CD4-positive, alpha-beta memory T cell (primary cell): ENCODE measurements at regions not wholly inside any gene's neighbourhood (a gene's known extent, or its start where the extent isn't known, plus 50 kb on each side); places are given as distances from the start of the nearest gene placed in this dataset.

Source experiments
- CTCF ChIA-PET: fragments of 350-600 bp; sonication (Branson Sonifier 250); formaldehyde crosslinking; loops from one replicate; lab custom pipeline; 2021; ENCODE audit warnings: inconsistent platforms; ENCODE audit not compliant: partially characterized antibody; lab: Charles Lee
- POLR2A ChIA-PET: fragments of 350-600 bp; sonication (Branson Sonifier 250); formaldehyde crosslinking; loops from one replicate; lab custom pipeline; 2021; ENCODE audit not compliant: partially characterized antibody; lab: Charles Lee
- DNase-seq, 5 donors: peaks; one replicate each; pipeline versions ENCODE4 v3.0.0 to v3.0.0-alpha.2; 2020 to 2022; ENCODE audit warnings: mixed read lengths in 1 of 5
- H3K27ac ChIP-seq: one replicate; pipeline ENCODE4 v1.7.0; 2013; ENCODE audit warnings: low read depth, low read length
- H3K27me3 ChIP-seq: 2 replicates; pipeline ENCODE4 v1.7.0; 2013; ENCODE audit warnings: mild to moderate bottlenecking, low read length, moderate library complexity; ENCODE audit not compliant: insufficient read depth
- H3K36me3 ChIP-seq: 2 replicates; pipeline ENCODE4 v1.7.0; 2013; ENCODE audit warnings: mild to moderate bottlenecking, low read length, moderate library complexity; ENCODE audit not compliant: insufficient read depth
- H3K4me1 ChIP-seq: 2 replicates; pipeline ENCODE4 v1.7.0; 2013; ENCODE audit warnings: mild to moderate bottlenecking, low read length, moderate library complexity; ENCODE audit not compliant: insufficient read depth
- H3K4me3 ChIP-seq, 2 donors: one replicate each; pipeline ENCODE4 v1.7.0; 2013; ENCODE audit warnings: low read length in 2 of 2, mild to moderate bottlenecking in 1 of 2
- H3K9me3 ChIP-seq, 2 donors: one replicate each; pipeline ENCODE4 v1.7.0; 2013; ENCODE audit warnings: low read length in 2 of 2, control low read depth in 1 of 2; ENCODE audit not compliant: control insufficient read depth in 1 of 2
- H3K27ac Mint-ChIP-seq, 7 donors: one replicate each; pipeline ENCODE4 v1.8.0; 2020 to 2021; ENCODE audit warnings: mixed read lengths in 7 of 7, mild to moderate bottlenecking in 6 of 7, inconsistent platforms in 3 of 7, moderate library complexity in 3 of 7
- H3K27me3 Mint-ChIP-seq, 2 donors: one replicate each; pipeline ENCODE4 v1.8.0; 2020 to 2021; ENCODE audit warnings: mixed read lengths in 2 of 2
- H3K36me3 Mint-ChIP-seq, 2 donors: one replicate each; pipeline ENCODE4 v1.8.0; 2020 to 2021; ENCODE audit warnings: mixed read lengths in 2 of 2, inconsistent platforms in 1 of 2, mild to moderate bottlenecking in 1 of 2
- H3K4me1 Mint-ChIP-seq, 4 donors: one replicate each; pipeline ENCODE4 v1.8.0; 2020 to 2021; ENCODE audit warnings: mixed read lengths in 4 of 4, mild to moderate bottlenecking in 1 of 4
- H3K4me3 Mint-ChIP-seq, 8 donors: one replicate each; pipeline ENCODE4 v1.8.0; 2020 to 2021; ENCODE audit warnings: mixed read lengths in 8 of 8, mild to moderate bottlenecking in 7 of 8, moderate library complexity in 6 of 8, inconsistent platforms in 3 of 8
- H3K9me3 Mint-ChIP-seq, 8 donors: one replicate each; pipeline ENCODE4 v1.8.0; 2020 to 2021; ENCODE audit warnings: mixed read lengths in 8 of 8, mild to moderate bottlenecking in 5 of 8, inconsistent platforms in 3 of 8, moderate library complexity in 1 of 8
- intact Hi-C: fragments of 100-400 bp; cut with micrococcal nuclease; formaldehyde crosslinking; loops from one replicate; pipeline ENCODE4 v1.15.1; 2023

GRCh38 chr1:30613188-30613587, 110.2 kb downstream of the MATN1 start:
- Histone ChIP-seq H3K27ac (no peak overlapping the region), H3K4me1 (no peaks in the 10 kb centered on the region), H3K4me3 (no peak overlapping the region), H3K27me3 (no peaks in the 10 kb centered on the region), H3K36me3 (no peaks in the 10 kb centered on the region), H3K9me3 (no peaks in the 10 kb centered on the region)
- peaks cover 7 to 25% of the 10 kb centered on the region in 2 donors for H3K27me3 Mint-ChIP-seq
- intact Hi-C loops: no loop called here
- no peaks in the 10 kb centered on the region for H3K4me1 Mint-ChIP-seq
- no peak overlapping the region for H3K4me3 Mint-ChIP-seq
- POLR2A ChIA-PET: no interaction called here
- no peak overlapping the region for H3K27ac Mint-ChIP-seq
- no peak for DNase-seq
- H3K9me3 Mint-ChIP-seq: peaks cover 0 to 3% (median 0%) of the 10 kb centered on the region in 8 donors
- CTCF ChIA-PET: no interaction called here
- no peaks in the 10 kb centered on the region for H3K36me3 Mint-ChIP-seq

GRCh38 chr1:30612536-30613065, 110.8 kb downstream of the MATN1 start:
- POLR2A ChIA-PET: no interaction called here
- intact Hi-C loops: no loop called here
- Mint-ChIP-seq H3K27ac (no peak overlapping the region), H3K36me3 (no peaks in the 10 kb centered on the region), H3K9me3 (peaks cover 0 to 3% (median 0%) of the 10 kb centered on the region in 8 donors), H3K27me3 (peaks cover 7 to 25% of the 10 kb centered on the region in 2 donors), H3K4me1 (no peaks in the 10 kb centered on the region), H3K4me3 (no peak overlapping the region)
- no peak overlapping the region for H3K27ac ChIP-seq
- H3K4me1 ChIP-seq: no peaks in the 10 kb centered on the region
- H3K4me3 ChIP-seq: no peak overlapping the region
- no peaks in the 10 kb centered on the region for H3K27me3 ChIP-seq
- DNase-seq: no peak
- H3K36me3 ChIP-seq: no peaks in the 10 kb centered on the region
- no peaks in the 10 kb centered on the region for H3K9me3 ChIP-seq
- CTCF ChIA-PET: no interaction called here

GRCh38 chr1:30611741-30612309, 111.6 kb downstream of the MATN1 start:
- peaks cover 7 to 29% of the 10 kb centered on the region in 2 donors for H3K27me3 Mint-ChIP-seq
- POLR2A ChIA-PET: no interaction called here

GRCh38 chr1:30610917-30611316, 112.5 kb downstream of the MATN1 start:
- H3K27me3 Mint-ChIP-seq: peaks cover 8 to 30% of the 10 kb centered on the region in 2 donors
- H3K4me3 ChIP-seq: no peak overlapping the region
- H3K27ac ChIP-seq: no peak overlapping the region
- no peak for DNase-seq
- ChIA-PET CTCF (no interaction called here), POLR2A (no interaction called here)
- no peaks in the 10 kb centered on the region for H3K4me1 Mint-ChIP-seq
- no peaks in the 10 kb centered on the region for H3K4me1 ChIP-seq
- intact Hi-C loops: no loop called here
- H3K4me3 Mint-ChIP-seq: no peak overlapping the region
- no peaks in the 10 kb centered on the region for H3K36me3 ChIP-seq
- H3K9me3 Mint-ChIP-seq: peaks cover 0 to 3% (median 0%) of the 10 kb centered on the region in 8 donors
- no peaks in the 10 kb centered on the region for H3K36me3 Mint-ChIP-seq
- H3K9me3 ChIP-seq: no peaks in the 10 kb centered on the region
- no peaks in the 10 kb centered on the region for H3K27me3 ChIP-seq
- H3K27ac Mint-ChIP-seq: no peak overlapping the region

More at GRCh38 chr1:30611741-30612309, 111.6 kb downstream of the MATN1 start:
- CTCF ChIA-PET: no interaction called here
- no peak overlapping the region for H3K27ac ChIP-seq
- H3K9me3 Mint-ChIP-seq: peaks cover 0 to 3% (median 0%) of the 10 kb centered on the region in 8 donors
- H3K4me3 Mint-ChIP-seq: no peak overlapping the region
- H3K4me1 ChIP-seq: no peaks in the 10 kb centered on the region
- no peaks in the 10 kb centered on the region for H3K4me1 Mint-ChIP-seq
- no peaks in the 10 kb centered on the region for H3K9me3 ChIP-seq
- no peak for DNase-seq
- no peaks in the 10 kb centered on the region for H3K36me3 Mint-ChIP-seq
- no peaks in the 10 kb centered on the region for H3K36me3 ChIP-seq
- no peak overlapping the region for H3K27ac Mint-ChIP-seq
- intact Hi-C loops: no loop called here
- H3K4me3 ChIP-seq: no peak overlapping the region
- no peaks in the 10 kb centered on the region for H3K27me3 ChIP-seq

- Mint-ChIP-seq H3K4me3 (no peak overlapping the region), H3K9me3 (peaks cover 0 to 3% (median 0%) of the 10 kb centered on the region in 8 donors), H3K27me3 (peaks cover 10 to 34% of the 10 kb centered on the region in 2 donors), H3K27ac (no peak overlapping the region), H3K4me1 (no peaks in the 10 kb centered on the region), H3K36me3 (no peaks in the 10 kb centered on the region)
- no peak overlapping the region for H3K27ac ChIP-seq
- H3K4me1 ChIP-seq: no peaks in the 10 kb centered on the region
- H3K27me3 ChIP-seq: no peaks in the 10 kb centered on the region
- ChIA-PET POLR2A (no interaction called here), CTCF (no interaction called here)
- intact Hi-C loops: no loop called here
- no peak for DNase-seq
- H3K9me3 ChIP-seq: no peaks in the 10 kb centered on the region
- H3K4me3 ChIP-seq: no peak overlapping the region
- H3K36me3 ChIP-seq: no peaks in the 10 kb centered on the region
Observed at GRCh38 chr1:30609999-30610345, 113.4 kb downstream of the MATN1 start.

- H3K27ac Mint-ChIP-seq: no peak overlapping the region
- CTCF ChIA-PET: no interaction called here
- H3K4me1 Mint-ChIP-seq: no peaks in the 10 kb centered on the region
- Histone ChIP-seq H3K4me1 (no peaks in the 10 kb centered on the region), H3K27me3 (no peaks in the 10 kb centered on the region), H3K4me3 (no peak overlapping the region), H3K27ac (no peak overlapping the region), H3K9me3 (no peaks in the 10 kb centered on the region), H3K36me3 (no peaks in the 10 kb centered on the region)
- DNase-seq: no peak
- peaks cover 0 to 3% (median 0%) of the 10 kb centered on the region in 8 donors for H3K9me3 Mint-ChIP-seq
- no peak overlapping the region for H3K4me3 Mint-ChIP-seq
- intact Hi-C loops: no loop called here
- POLR2A ChIA-PET: no interaction called here
- H3K36me3 Mint-ChIP-seq: no peaks in the 10 kb centered on the region
- peaks cover 9 to 34% of the 10 kb centered on the region in 2 donors for H3K27me3 Mint-ChIP-seq
Observed at GRCh38 chr1:30609336-30609998, 113.9 kb downstream of the MATN1 start.

GRCh38 chr1:30607723-30608122, 115.7 kb downstream of the MATN1 start:
- Histone ChIP-seq H3K27me3 (no peaks in the 10 kb centered on the region), H3K4me1 (no peaks in the 10 kb centered on the region), H3K4me3 (no peak overlapping the region), H3K9me3 (no peaks in the 10 kb centered on the region), H3K27ac (no peak overlapping the region), H3K36me3 (no peaks in the 10 kb centered on the region)
- Mint-ChIP-seq H3K27me3 (peaks cover 9 to 37% of the 10 kb centered on the region in 2 donors), H3K36me3 (no peaks in the 10 kb centered on the region), H3K27ac (no peak overlapping the region), H3K4me1 (no peaks in the 10 kb centered on the region), H3K9me3 (peaks cover 0 to 3% (median 0%) of the 10 kb centered on the region in 8 donors), H3K4me3 (no peak overlapping the region)
- DNase-seq: no peak
- POLR2A ChIA-PET: no interaction called here
- CTCF ChIA-PET: no interaction called here
- intact Hi-C loops: no loop called here
